IMR-90 (cell line): ENCODE measurements at regions not wholly inside any gene's neighbourhood (a gene's known extent, or its start where the extent isn't known, plus 50 kb on each side); places are given as distances from the start of the nearest gene placed in this dataset.

Source experiments
- ATAC-seq: fragments of 200-7000 bp; cut with Tn5 transposase; 2 replicates; pipeline ENCODE4 v1.9.1; 2020; ENCODE audit warnings: low read depth, mild to moderate bottlenecking, moderate library complexity
- BruUV-seq: library from RNA; stranded (reverse); fragments of 400-500 nt; replicated peaks from 2 replicates; lab custom pipeline; 2021; lab: Mats Ljungman, UMichigan
- CTCF ChIA-PET: fragments of 300-600 bp; formaldehyde crosslinking; extraction: SDS; loops from one replicate; lab custom pipeline; 2021; ENCODE audit warnings: antibody characterized with exemption; lab: Yijun Ruan, JAX
- POLR2A ChIA-PET: fragments of 300-600 bp; sonication (Branson Sonifier 250); formaldehyde crosslinking; loops from one replicate; lab custom pipeline; 2022; ENCODE audit warnings: antibody characterized with exemption; ENCODE audit not compliant: unreplicated experiment; lab: Charles Lee
- DNase-seq: peaks from one replicate; pipeline ENCODE4 v3.0.0; 2013
- H2AFZ ChIP-seq: replicated peaks from 2 replicates; pipeline ENCODE3; 2013; ENCODE audit warnings: low read length, mild to moderate bottlenecking; ENCODE audit not compliant: poor library complexity
- H2AK5ac ChIP-seq: 2 replicates; pipeline ENCODE4 v1.6.1; 2013; ENCODE audit warnings: low read depth, low read length, inconsistent platforms
- H2AK9ac ChIP-seq: replicated peaks from 2 replicates; pipeline ENCODE3; 2013; ENCODE audit warnings: mild to moderate bottlenecking, low read depth, low read length, moderate library complexity; ENCODE audit not compliant: poor library complexity
- H2BK120ac ChIP-seq: 2 replicates; pipeline ENCODE4 v1.6.1; 2013; ENCODE audit warnings: low read depth, low read length, inconsistent platforms
- H2BK15ac ChIP-seq: 3 replicates; pipeline ENCODE4 v1.6.1; 2013; ENCODE audit warnings: low read depth, low read length, inconsistent platforms
- H2BK20ac ChIP-seq: 2 replicates; pipeline ENCODE4 v1.6.1; 2013; ENCODE audit warnings: low read depth, mild to moderate bottlenecking, inconsistent platforms, low read length, moderate library complexity
- H2BK5ac ChIP-seq: 2 replicates; pipeline ENCODE4 v1.6.1; 2013; ENCODE audit warnings: mild to moderate bottlenecking, low read depth, low read length, inconsistent platforms; ENCODE audit not compliant: poor library complexity, severe bottlenecking
- H3K14ac ChIP-seq: replicated peaks from 2 replicates; pipeline ENCODE4 v1.6.1; 2013; ENCODE audit warnings: low read depth, low read length, inconsistent platforms
- H3K18ac ChIP-seq: 2 replicates; pipeline ENCODE4 v1.6.1; 2013; ENCODE audit warnings: low read depth, low read length, control low read depth
- H3K23ac ChIP-seq: 2 replicates; pipeline ENCODE4 v1.6.1; 2013; ENCODE audit warnings: low read depth, low read length, inconsistent platforms
- H3K27ac ChIP-seq: 2 replicates; pipeline ENCODE4 v1.5.1; 2013; ENCODE audit warnings: mild to moderate bottlenecking, control low read depth, low read length; ENCODE audit not compliant: insufficient read depth
- H3K27me3 ChIP-seq: 2 replicates; pipeline ENCODE4 v1.6.1; 2013; ENCODE audit warnings: low read length; ENCODE audit not compliant: control insufficient read depth, insufficient read depth
- H3K36me3 ChIP-seq: 2 replicates; pipeline ENCODE4 v1.6.1; 2013; ENCODE audit warnings: low read length, mixed read lengths; ENCODE audit not compliant: control insufficient read depth, insufficient read depth
- H3K4ac ChIP-seq: 2 replicates; pipeline ENCODE4 v1.6.1; 2013; ENCODE audit warnings: low read depth, low read length, inconsistent platforms
- H3K4me1 ChIP-seq: 2 replicates; pipeline ENCODE4 v1.6.1; 2013; ENCODE audit warnings: low read length, mixed read lengths; ENCODE audit not compliant: control insufficient read depth, insufficient read depth
- H3K4me2 ChIP-seq: 2 replicates; pipeline ENCODE4 v1.6.1; 2013; ENCODE audit warnings: low read depth, mild to moderate bottlenecking, control low read depth, low read length, moderate library complexity
- H3K4me3 ChIP-seq: 2 replicates; pipeline ENCODE4 v1.5.1; 2013; ENCODE audit warnings: low read depth, mild to moderate bottlenecking, control low read depth, low read length, moderate library complexity; ENCODE audit not compliant: insufficient read depth
- H3K56ac ChIP-seq: 2 replicates; pipeline ENCODE4 v1.6.1; 2013; ENCODE audit warnings: low read length, inconsistent platforms; ENCODE audit not compliant: insufficient read depth; ENCODE audit errors: extremely low read depth
- H3K79me1 ChIP-seq, 2 experiments: 2 replicates each; pipeline ENCODE4 v1.6.1; 2013; ENCODE audit warnings: low read length in 2 of 2, inconsistent platforms in 1 of 2, low read depth in 1 of 2
- H3K9ac ChIP-seq: 2 replicates; pipeline ENCODE4 v1.6.1; 2013; ENCODE audit warnings: low read depth, low read length, control low read depth
- H3K9me1 ChIP-seq: 2 replicates; pipeline ENCODE4 v1.6.1; 2013; ENCODE audit warnings: low read length, inconsistent platforms; ENCODE audit not compliant: insufficient read depth
- H3K9me3 ChIP-seq: 2 replicates; pipeline ENCODE4 v1.6.1; 2013; ENCODE audit warnings: low read length; ENCODE audit not compliant: control insufficient read depth, insufficient read depth
- H4K20me1 ChIP-seq: 2 replicates; pipeline ENCODE4 v1.6.1; 2013; ENCODE audit warnings: low read length, inconsistent platforms; ENCODE audit not compliant: insufficient read depth
- H4K5ac ChIP-seq: 2 replicates; pipeline ENCODE4 v1.6.1; 2013; ENCODE audit warnings: mild to moderate bottlenecking, low read depth, low read length, control low read depth
- H4K8ac ChIP-seq, 2 experiments: 2 replicates each; pipeline ENCODE4 v1.6.1; 2013; ENCODE audit warnings: low read depth in 2 of 2, low read length in 2 of 2, control low read depth in 1 of 2, inconsistent platforms in 1 of 2
- H4K91ac ChIP-seq: 2 replicates; pipeline ENCODE4 v1.6.1; 2013; ENCODE audit warnings: low read depth, low read length, inconsistent platforms; ENCODE audit not compliant: insufficient read depth
- BHLHE40 ChIP-seq: fragments of 150-350 bp; IDR thresholded peaks from 2 replicates; pipeline ENCODE4 v1.6.1; 2016; ENCODE audit warnings: mild to moderate bottlenecking, low read depth, low read length
- CEBPB ChIP-seq: IDR thresholded peaks from 2 replicates; pipeline ENCODE4 v1.6.1; 2012; ENCODE audit warnings: low read depth, low read length, improper control_type of control experiment
- CHD1 ChIP-seq: IDR thresholded peaks from 2 replicates; pipeline ENCODE4 v1.6.1; 2012; ENCODE audit warnings: low read depth, low read length, improper control_type of control experiment
- CTCF ChIP-seq: conservative IDR thresholded peaks from 2 replicates; pipeline ENCODE4 v1.5.1; 2012; ENCODE audit warnings: mild to moderate bottlenecking, low read depth, low read length, improper control_type of control experiment
- ELK1 ChIP-seq: fragments of 150-350 bp; IDR thresholded peaks from 2 replicates; pipeline ENCODE4 v1.6.1; 2016; ENCODE audit warnings: low read depth, mild to moderate bottlenecking, low read length, moderate library complexity, borderline replicate concordance
- FOS ChIP-seq: fragments of 150-350 bp; IDR thresholded peaks from 2 replicates; pipeline ENCODE4 v1.6.1; 2016; ENCODE audit warnings: low read depth, low read length
- MAFK ChIP-seq: IDR thresholded peaks from 2 replicates; pipeline ENCODE4 v1.6.1; 2012; ENCODE audit warnings: low read depth, low read length, improper control_type of control experiment
- MAZ ChIP-seq: IDR thresholded peaks from 2 replicates; pipeline ENCODE4 v1.6.1; 2012; ENCODE audit warnings: low read depth, mild to moderate bottlenecking, low read length, improper control_type of control experiment, moderate library complexity, borderline replicate concordance
- MXI1 ChIP-seq: IDR thresholded peaks from 2 replicates; pipeline ENCODE4 v1.6.1; 2012; ENCODE audit warnings: low read depth, mild to moderate bottlenecking, low read length, moderate library complexity, borderline replicate concordance
- POLR2A ChIP-seq: IDR thresholded peaks from 2 replicates; pipeline ENCODE4 v1.6.1; 2012; ENCODE audit warnings: mild to moderate bottlenecking, low read depth, low read length
- RCOR1 ChIP-seq: IDR thresholded peaks from 2 replicates; pipeline ENCODE4 v1.6.1; 2012; ENCODE audit warnings: mild to moderate bottlenecking, low read length, improper control_type of control experiment; ENCODE audit not compliant: insufficient replicate concordance
- SMC3 ChIP-seq: fragments of 150-350 bp; IDR thresholded peaks from 2 replicates; pipeline ENCODE4 v1.6.1; 2016; ENCODE audit warnings: low read depth, mild to moderate bottlenecking, antibody characterized with exemption, low read length, moderate library complexity
- USF2 ChIP-seq: fragments of 150-350 bp; IDR thresholded peaks from 2 replicates; pipeline ENCODE4 v1.6.1; 2017; ENCODE audit warnings: mild to moderate bottlenecking, antibody characterized with exemption, low read length, low read depth
- WGBS, 2 experiments: methylation state at CpG; one replicate each; pipeline versions ENCODE4 v1.1.5 to v1.1.7; 2013; ENCODE audit warnings: missing lambda C conversion rate in 2 of 2; ENCODE audit not compliant: insufficient read length in 1 of 2; ENCODE audit errors: extremely low coverage in 2 of 2; 5-methylcytosine and 5-hydroxymethylcytosine counted together
- dilution Hi-C: fragments of 300-500 bp; cut with HindIII; formaldehyde crosslinking; loops from one replicate; pipeline ENCODE4 v1.14.3; 2018; ENCODE audit warnings: low sequenced_read_pairs; ENCODE audit not compliant: unreplicated experiment
- in situ Hi-C: fragments of 300-500 bp; cut with MboI; formaldehyde crosslinking; loops from 3 replicates; pipeline ENCODE4 v1.14.3; 2019; ENCODE audit warnings: low sequenced_read_pairs, inconsistent platforms, mixed read lengths
- intact Hi-C: fragments of 100-400 bp; cut with micrococcal nuclease; formaldehyde crosslinking; loops from 2 replicates; pipeline ENCODE4 v1.10.0; 2022

GRCh38 chr10:90407851-90408250 is 450.0 kb downstream of the HTR7 start:
- H3K4me1 ChIP-seq = no peaks in the 10 kb centered on the region
- H4K8ac ChIP-seq = no peak overlapping the region
- TF ChIP-seq BHLHE40 (no peak), ELK1 (no peak), RCOR1 (no peak), CTCF (no peak), CEBPB (no peak), USF2 (no peak), MXI1 (no peak), POLR2A (no peak), SMC3 (no peak), FOS (no peak), CHD1 (no peak), MAFK (no peak), MAZ (no peak)
- H3K36me3 ChIP-seq = no peaks in the 10 kb centered on the region
- 0 out of 3 replicates have a peak overlapping the region, but pooled peaks have one; percentile 70 for H2BK15ac ChIP-seq
- H3K9ac ChIP-seq = no peak overlapping the region
- no CpG with 5 or more reads among the region's 2 CpGs for WGBS, 2 experiments
- no peak overlapping the region for H3K18ac ChIP-seq
- H3K79me1 ChIP-seq = no peaks in the 10 kb centered on the region
- no peak overlapping the region for H2AFZ ChIP-seq
- H3K14ac ChIP-seq = no peak overlapping the region
- H2AK5ac ChIP-seq = no peak overlapping the region
- no peak overlapping the region for H4K91ac ChIP-seq
- no TSS peak for BruUV-seq
- H3K9me1 ChIP-seq = no peaks in the 10 kb centered on the region
- H3K4me3 ChIP-seq = no peak overlapping the region
- ATAC-seq (no peak), DNase-seq (no peak)
- CTCF ChIA-PET = no interaction called here
- intact Hi-C loops (no loop called here), in situ Hi-C loops (no loop called here), dilution Hi-C loops (no loop called here)
- H3K4ac ChIP-seq = no peak overlapping the region
- H3K9me3 ChIP-seq = peaks cover 6% of the 10 kb centered on the region; the same call in 1 of the 2 replicates
- 0 out of 2 replicates have a peak overlapping the region, but pooled peaks have one; percentile 31 for H3K23ac ChIP-seq
- no peak overlapping the region for H3K56ac ChIP-seq
- no peak overlapping the region for H4K5ac ChIP-seq
- no peak overlapping the region for H2AK9ac ChIP-seq
- H2BK5ac ChIP-seq = no peak overlapping the region
- no peak overlapping the region for H3K27ac ChIP-seq
- H3K27me3 ChIP-seq = no peaks in the 10 kb centered on the region
- no peak overlapping the region for H2BK120ac ChIP-seq
- peak overlapping the region; percentile 60; the same call in 1 of the 2 replicates for H2BK20ac ChIP-seq
- POLR2A ChIA-PET = no interaction called here
- no peaks in the 10 kb centered on the region for H4K20me1 ChIP-seq
- H3K4me2 ChIP-seq = no peak overlapping the region
